ENCODE measurements at regions not wholly inside any gene's neighbourhood (a gene's known extent, or its start where the extent isn't known, plus 50 kb on each side); places are given as distances from the start of the nearest gene placed in this dataset.
"Not testable (repeated sequence)": the region's sequence is repeated elsewhere in the genome, so short reads cannot be mapped to it uniquely, and the experiment has no call there.

DNA sequence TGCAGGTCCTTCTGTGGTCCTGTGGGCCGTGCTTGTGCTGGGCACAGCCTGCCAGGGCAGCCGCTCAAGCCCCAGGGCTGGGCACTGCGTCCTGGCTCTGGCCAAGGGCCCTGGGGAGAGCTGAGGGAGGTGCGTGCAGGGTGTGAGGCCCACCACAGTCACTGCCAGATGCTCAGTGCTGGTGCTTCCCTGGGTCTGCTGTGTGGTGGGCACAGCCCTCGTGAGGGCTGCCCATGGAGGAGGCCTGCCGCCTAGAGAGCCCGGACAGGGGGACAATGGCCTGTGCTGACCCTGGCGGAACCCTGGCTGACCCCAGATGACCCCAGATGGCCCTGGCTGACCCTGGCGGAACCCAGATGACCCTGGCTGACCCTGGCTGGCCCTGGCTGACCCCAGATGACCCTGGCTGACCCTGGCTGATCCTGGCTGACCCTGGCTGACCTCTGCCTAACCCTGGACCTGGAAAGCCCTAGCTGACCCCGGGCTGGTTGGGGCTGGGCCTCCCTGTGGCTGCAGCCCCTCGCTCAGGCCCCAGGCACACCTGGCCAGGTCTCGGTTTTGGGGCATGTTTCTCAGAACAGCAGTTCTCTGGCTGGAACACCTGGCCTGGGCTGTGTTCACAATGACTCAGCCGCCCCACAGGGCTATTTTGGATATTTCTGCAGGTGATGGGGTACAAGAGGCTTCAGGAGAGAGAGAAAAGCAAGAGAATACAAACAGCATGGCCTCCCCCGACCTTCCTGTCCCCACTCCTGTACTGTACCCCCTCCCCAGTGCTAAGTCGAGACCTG is 55.4 kb downstream of the TMEM121 start:
- no peak for DNase-seq (ENCODE audit: low spot score)

DNA sequence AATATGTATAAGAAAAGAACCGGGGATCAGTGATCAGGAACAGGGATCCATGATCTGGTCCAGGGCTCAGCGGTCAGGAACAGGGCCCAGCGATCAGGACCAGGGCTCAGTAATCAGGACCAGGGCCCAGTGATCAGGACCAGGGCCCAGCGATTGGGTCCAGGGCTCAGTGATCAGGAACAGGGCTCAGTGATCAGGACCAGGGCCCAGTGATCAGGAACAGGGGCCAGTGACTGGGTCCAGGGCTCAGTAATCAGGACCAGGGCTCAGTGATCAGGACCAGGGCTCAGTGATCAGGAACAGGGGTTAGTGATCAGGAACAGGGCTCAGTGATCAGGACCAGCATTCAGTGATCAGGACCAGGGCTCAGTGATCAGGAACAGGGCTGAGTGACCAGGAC is 56.3 kb downstream of the TMEM121 start:
- no peak for DNase-seq (ENCODE audit: low spot score)

DNA sequence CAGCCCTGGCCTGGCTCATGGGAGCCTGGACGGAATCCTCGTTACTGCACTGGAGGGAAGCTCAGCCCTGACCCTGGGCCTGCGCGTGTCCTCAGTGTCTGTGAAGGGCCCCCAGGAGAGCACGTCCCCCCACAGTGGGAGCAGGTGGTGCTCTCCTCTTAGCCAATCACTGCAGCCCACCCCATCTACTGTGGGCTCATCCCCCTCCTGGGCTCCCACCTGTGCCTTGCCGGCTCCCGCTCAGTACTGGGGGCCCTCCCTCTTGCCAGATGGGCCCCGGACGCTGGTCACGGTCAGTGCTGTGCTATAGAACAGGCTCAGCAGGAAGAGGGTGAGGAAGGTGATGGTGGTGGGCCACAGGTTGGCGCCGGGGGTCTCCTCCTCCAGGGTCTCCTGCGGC is 57.5 kb downstream of the TMEM121 start:
- not testable (repeated sequence) for DNase-seq (ENCODE audit: low spot score)

DNA sequence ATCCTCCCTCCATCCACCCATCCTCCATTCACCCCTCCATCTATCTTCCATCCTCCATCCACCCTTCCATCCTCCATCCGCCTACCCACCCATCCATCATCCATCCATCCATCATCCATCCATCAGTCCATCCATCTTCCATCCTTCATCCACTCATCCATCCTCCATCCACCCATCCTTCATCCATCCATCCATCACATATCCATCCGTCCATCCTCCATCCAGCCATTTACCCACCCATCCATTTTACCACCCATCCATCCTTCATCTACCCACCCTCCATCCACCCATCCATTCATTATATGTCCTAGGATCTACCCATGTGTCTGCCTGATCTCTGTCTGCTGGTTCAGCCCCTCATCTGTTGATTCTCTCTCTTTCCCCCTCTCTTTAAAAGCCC is 58.9 kb downstream of the TMEM121 start:
- not testable (repeated sequence) for DNase-seq (ENCODE audit: low spot score)

DNA sequence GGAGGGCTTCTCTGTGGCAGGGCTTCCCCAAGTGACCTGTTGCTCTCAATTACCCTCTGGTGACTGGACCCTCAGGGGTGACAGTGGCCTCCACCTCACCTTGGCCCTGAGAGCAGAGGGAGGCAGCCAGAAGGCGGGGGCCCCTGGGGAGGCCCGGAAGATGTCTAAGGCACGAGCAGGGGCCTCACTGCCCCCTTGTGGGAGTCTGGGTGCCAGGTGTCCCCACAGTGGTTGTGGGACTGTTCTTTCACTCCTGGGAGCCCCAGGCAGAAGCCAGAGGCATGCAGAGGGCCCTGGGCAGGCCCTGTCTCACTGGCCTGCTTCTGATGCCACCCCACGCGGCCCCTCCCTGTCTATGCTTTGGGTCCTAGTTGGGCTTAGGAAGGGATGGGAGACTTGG is 59.3 kb downstream of the TMEM121 start:
- DNase-seq (ENCODE audit: low spot score): not testable (repeated sequence)

DNA sequence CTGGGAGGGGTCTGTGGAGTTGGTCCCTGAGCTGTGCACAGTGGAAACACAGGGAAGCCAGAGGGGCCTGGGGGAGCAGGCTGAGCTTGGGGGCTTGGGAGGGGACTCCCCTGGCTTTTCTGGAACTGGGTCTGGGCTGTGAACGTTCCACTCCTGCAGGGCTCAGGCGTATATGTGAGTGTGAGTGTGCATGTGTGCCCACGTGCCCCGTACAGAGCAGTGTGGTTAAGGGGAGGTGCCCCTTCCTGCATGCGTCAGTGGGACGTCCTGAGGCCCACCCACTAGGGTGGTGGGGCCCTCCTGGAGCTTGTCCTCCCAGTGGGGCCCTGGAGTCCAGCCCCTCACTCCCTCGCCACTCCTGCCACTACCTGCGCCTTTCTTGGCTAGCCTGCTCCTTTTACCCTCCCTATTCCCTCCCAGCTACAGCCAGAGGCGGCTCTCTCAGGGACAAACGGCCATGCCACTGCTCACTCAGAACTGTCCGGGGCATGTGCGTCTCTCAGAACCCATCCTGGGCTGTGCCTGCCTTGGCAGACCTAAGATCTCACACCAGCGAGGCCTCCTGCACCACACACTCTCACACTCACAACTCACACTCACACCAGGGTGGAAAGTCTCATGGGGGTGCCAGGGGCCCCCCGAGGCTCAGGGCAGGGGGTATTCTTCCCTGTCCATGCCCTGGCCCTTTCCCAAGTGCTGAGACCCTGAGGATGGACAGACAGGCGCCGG is 59.9 kb downstream of the TMEM121 start:
- DNase-seq (ENCODE audit: low spot score): not testable (repeated sequence)

DNA sequence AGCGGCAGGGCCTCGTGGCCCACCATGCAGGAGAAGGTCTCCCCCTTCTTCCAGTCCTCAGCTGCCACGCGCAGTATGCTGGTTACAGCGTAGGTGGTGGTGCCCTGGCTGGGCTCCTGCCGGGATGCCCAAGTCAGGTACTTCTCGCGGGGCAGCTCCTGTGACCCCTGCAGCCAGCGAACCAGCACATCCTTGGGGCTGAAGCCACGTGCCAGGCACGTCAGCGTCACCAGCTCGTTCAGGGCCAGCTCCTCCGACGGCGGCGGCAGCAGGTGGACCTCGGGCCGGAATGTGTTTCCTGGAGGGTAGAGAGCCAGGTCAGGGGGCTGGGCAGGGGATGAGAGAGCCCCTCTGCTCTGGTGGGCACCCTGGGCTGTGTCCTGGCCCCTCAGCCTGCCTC is 60.7 kb downstream of the TMEM121 start:
- DNase-seq (ENCODE audit: low spot score): not testable (repeated sequence)

DNA sequence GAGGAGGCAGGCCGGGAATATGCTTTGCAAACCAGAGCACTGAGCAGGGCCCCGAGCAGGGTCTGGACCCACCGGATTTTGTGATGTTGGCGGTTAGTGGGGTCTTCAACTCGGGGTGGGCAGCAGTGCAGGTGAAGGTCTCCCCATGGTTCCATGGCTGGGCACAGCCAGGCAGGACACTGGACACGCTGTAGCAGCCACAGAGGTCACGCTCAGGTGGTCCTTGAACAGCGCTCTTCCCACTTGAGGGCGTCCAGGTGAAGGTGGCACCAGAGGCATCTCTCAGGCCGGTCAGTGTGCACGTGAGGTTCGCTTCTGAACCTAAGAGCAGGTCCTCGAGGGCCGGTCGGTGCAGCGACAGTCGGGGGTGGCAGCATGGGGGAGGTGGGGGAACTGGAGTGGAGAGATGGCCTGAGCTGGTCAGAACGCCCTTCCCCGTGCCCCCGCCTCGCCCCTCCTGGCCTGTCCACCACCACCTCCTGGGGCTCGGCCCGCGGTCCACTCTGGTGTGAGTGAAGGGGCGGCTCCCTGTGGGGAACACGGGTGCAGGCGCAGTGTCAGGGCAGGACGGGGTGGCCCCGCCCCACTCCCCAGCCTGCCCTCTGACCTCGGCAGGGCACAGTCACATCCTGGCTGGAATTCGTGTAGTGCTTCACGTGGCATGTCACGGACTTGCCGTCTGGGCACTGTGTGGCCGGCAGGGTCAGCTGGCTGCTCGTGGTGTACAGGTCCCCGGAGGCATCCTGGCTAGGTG is 61.3 kb downstream of the TMEM121 start:
- DNase-seq (ENCODE audit: low spot score): not testable (repeated sequence)

DNA sequence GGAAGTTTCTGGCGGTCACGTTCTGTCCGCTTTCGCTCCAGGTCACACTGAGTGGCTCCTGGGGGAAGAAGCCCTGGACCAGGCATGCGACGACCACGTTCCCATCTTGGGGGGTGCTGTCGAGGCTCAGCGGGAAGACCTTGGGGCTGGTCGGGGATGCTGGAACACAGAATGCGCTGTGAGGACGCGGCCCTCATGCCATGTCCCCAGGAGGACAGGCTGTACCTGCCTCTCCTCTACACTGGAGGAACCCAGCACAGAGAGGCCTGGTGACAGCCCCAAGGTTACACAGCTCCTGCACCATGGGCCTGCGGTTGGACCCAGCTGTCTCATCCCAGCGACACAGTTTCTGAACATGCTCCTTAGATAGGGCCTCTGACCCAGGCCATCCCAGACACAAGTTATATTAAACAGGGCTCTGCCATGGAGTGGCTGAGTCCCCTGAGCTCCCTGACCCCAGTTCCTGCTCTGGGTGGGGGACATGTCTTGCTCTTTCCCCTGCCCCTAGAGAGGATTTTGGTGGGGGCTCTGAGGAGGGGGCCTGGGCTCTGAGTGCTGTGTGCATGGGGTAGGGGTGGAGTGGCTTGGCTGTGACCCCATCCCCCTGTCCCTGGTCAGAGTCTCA is 62.0 kb downstream of the TMEM121 start:
- no peak for DNase-seq (ENCODE audit: low spot score)

DNA sequence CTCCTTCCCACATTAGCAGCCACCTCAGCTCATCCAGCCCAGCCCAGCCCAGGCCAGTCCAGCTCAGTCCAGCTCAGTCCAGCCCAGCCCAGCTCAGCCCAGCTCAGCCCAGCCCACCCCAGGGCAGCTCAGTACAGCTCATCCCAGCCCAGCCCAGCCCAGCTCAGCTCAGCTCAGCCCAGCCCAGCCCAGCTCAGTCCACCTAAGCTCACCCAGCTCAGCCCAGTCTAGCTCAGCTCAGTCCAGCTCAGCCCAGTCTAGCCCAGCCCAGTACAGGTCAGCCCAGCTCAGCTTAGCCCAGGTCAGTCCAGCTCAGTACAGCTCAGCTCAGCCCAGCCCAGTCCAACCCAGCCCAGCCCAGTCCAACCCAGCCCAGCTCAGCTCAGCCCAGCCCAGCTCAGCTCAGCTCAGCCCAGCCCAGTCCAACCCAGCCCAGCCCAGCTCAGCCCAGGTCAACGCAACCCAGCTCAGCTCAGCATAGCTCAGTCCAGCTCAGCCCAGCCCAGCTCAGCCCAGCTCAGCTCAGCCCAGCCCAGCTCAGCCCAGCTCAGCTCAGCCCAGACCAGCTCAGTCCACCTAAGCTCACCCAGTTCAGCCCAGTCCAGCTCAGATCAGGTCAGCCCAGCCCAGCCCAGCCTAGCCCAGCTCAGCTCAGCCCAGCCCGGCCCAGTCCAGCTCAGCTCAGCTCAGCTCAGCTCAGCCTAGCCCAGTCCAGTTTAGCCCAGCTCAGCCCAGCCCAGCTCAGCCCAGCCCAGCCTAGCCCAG is 63.0 kb downstream of the TMEM121 start:
- DNase-seq (ENCODE audit: low spot score): no peak

DNA sequence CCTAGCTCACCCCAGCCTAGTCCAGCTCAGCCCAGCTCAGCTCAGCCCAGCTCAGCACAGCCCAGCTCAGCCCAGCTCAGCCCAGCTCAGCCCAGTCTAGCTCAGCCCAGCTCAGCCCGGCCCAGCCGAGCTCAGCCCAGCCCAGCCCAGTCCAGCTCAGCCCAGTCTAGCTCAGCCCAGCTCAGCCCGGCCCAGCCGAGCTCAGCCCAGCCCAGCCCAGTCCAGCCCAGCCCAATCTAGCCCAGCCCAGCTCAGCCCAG is 63.5 kb downstream of the TMEM121 start:
- DNase-seq (ENCODE audit: low spot score): not testable (repeated sequence)

DNA sequence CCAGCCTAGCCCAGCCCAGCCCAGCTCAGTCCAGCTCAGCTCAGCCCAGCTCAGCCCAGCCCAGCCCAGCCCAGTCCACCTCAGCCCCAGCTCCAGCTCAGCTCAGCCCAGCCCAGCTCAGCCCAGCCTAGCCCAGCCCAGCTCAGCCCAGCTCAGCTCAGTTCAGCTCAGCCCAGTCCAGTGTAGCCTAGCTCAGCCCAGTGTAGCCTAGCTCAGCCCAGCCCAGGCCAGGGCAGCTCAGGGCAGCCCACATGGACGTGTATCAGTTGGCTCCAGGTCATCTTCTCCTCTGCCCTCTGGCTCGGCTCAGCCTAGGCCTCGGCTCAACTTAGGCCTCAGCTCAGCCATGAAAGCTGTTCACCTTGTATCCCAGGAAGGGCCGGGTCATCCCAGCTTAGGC is 64.7 kb downstream of the TMEM121 start:
- DNase-seq (ENCODE audit: low spot score): no peak

DNA sequence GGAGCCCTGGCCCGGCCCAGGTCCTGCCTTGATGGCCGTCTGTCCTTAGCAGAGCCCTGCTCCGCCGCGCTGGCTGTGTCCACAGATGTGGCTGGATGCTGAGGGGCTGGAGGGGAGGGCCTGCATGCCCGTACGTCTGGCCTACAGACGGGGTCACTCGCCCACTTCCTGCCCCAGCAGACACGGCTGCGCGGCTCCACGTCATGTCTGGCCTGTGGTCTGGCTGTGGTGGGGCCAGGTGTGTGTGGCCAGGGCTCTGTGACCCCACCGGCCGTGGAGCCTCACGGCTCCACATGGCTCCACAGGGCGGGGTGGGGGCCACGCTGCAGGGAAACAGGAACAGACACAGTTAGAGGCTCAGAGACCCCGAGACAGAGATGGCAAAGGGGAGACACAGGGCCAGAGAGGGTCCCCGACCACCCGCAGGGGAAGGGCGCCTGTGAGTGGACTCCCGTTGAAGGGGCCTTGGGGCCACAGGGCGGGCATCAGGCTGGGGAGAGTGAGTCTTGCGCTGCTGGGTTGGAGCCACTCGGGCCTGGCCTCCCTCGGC is 65.5 kb downstream of the TMEM121 start:
- not testable (repeated sequence) for DNase-seq (ENCODE audit: low spot score)

DNA sequence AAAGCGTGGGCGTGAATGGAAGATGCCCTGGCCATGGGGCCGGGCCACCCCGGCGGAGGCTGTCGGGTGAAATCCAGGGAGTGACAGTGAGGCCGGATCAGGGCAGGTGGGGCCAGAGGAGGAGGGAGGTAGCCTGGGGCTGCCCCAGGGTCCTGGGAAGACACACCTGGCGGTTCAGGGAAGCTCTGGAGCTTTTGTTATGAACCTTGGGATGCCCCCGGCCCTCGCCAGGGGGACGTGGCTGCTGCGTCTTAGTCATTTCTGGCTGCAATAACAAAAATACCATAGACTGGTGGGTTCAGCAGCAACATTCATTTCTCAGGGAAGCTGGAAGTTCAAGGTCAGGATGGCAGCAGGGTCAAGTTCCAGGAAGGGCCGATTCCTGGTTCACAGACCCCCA is 66.3 kb downstream of the TMEM121 start:
- not testable (repeated sequence) for DNase-seq (ENCODE audit: low spot score)

DNA sequence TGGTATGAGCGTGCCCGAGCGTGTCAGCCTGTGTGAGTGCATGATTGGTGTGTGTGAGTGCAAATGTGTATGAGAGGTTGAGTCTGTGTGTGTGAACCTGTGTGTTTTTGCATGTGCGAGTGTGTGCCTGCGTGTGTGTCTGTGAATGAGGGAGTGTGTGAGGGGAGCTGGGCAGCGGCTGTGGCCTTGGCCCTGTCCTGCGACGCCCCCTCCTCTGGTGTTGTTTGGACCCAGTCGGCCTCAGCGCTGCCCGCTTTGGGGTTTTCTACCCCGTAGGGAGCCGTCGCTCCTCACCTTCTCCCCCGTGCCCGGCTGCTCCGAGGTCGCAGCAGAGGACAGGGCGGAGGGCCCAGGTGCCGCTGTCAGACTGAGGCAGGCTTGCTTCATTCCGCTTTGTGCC is 69.0 kb downstream of the TMEM121 start:
- not testable (repeated sequence) for DNase-seq (ENCODE audit: low spot score)

DNA sequence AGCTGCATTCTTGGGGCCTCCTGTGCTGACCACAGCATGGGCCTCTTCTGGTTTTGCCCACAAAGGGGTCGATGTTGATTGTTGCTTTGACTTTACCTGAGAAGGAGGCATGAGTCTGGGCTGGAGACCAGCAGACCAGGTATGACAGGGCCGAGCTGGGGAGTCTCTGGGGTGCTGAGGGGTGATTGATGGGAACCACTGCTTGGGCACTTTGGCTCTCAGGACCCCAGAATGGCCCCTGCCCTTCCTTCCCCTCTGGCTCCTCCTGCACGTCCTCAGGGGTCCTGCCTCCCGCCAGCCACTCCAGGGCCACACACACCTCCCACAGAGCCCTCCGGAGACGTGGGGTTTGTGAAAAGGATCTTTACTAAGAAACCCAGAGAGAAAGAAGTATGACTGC is 70.0 kb downstream of the TMEM121 start:
- not testable (repeated sequence) for DNase-seq (ENCODE audit: low spot score)

DNA sequence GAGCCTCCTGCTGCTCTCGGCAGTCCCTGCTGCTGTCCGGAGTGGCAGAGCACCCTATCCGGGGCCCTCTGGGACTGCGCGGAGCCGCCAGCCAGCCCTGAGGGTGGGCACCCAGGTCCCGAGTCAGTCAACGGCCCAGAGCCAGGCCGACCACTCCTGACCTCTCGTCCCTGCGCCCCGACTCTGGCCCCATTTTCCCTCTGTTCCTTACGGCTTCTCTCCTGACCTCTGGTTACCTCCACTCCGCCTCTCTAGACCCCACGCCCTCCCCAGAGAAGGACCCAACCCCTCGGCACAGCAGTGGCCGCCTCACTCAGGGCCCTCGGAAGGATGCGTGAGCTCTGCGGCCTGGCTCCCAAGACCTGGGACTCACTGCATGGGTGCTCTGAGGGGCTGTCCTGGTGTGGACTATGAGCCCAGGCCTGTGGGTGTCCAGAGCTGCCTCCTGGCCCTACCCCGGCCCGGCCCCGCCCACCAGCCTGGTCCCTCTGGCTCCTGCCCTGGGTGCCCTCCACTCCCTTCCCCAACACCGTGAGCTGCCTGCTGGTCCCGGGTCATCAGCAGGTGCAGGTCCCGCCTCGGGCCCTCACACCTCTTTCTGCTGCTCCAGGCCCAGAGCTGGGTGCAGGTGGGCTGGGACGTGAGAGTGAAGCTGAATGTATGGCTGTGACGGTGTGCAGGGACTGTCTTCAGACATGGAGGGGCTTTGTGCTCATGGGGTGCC is 71.8 kb downstream of the TMEM121 start:
- DNase-seq (ENCODE audit: low spot score): not testable (repeated sequence)

DNA sequence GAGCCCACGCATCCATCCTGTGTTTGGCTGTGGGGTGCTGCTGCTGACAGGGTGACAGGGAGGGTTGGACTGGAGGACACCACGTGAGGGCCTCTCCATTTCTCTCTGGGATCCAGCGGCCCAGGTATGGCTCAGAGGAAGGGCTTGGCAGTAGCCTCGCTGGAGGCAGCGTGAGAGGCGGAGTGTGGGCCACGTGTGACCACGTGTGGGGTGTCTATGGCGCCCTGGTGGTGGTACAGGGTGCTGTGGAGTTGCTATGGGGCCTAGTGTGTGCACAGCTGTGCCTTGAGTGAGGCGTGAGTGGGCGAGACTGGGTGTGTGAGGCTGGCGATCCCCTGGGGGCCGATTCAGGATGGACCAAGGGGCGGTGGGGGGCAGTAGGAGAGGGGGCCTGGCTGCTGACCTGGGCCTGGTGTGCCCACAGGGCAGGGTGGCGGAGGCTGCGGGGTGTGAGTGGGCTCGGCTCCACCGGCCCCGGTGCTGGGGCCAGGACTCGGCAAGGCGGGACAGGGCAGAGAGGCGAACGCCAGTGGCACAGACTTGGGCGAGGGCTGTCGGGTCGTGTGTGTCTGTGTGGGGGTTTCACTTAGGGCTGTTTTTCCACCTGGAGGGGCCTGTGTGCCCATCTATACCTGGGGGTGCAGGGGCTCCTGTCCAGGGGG is 72.7 kb downstream of the TMEM121 start:
- not testable (repeated sequence) for DNase-seq (ENCODE audit: low spot score)

DNA sequence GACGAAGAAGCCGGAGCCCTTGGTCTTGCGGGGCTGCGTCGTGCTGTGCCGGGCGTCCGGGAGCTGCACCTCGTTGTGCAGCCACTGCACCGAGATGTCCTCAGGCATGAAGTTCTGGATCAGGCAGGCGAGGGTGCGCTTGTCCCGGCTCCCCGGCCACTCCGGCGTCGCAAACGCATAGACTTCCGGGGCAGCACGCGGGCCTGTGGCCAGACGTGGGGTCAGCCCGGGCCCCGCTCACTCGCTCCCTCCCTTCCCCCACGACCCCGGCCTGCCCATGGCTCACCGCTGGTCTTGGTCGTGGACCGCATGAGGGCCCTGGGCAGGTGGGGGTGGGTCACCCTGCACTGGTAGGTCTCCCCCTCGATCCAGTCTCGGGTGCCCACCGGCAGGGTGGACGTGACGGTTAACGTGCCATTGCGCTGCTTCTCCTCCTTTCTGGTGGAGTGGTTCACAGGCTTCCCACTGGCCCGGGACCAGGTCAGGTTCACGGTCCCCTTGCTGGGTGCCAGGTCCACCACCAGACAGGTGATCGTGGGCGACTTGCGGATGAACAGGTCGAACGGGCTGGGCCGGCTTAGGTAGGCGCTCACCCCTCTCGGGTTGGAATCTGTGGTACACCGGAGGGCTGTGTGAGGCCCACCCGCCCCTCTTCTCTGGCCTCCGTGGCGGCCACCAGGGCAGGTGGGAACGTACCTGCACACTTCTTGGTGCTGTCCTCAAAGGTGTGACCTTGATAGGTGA is 74.0 kb downstream of the TMEM121 start:
- not testable (repeated sequence) for DNase-seq (ENCODE audit: low spot score)
